ENCODE measurements at regions not wholly inside any gene's neighbourhood (a gene's known extent, or its start where the extent isn't known, plus 50 kb on each side); places are given as distances from the start of the nearest gene placed in this dataset.

GRCh38 chr5:155466851-155467250 lies 453.3 kb downstream of the KIF4B start:
- TF ChIP-seq CTCF (conservative IDR thresholded peaks at IDR 0.05; ENCODE audit: low read length) (no peak), EZH2phosphoT487 (IDR thresholded peaks at IDR 0.05; ENCODE audit: borderline replicate concordance, low read depth, low read length) (no peak)
